ENCODE measurements at regions not wholly inside any gene's neighbourhood (a gene's known extent, or its start where the extent isn't known, plus 50 kb on each side); places are given as distances from the start of the nearest gene placed in this dataset.

GRCh38 chr7:47654672-47655298 lies 72.9 kb upstream of the TNS3 start:
- no peak for TF ChIP-seq EP300 (IDR thresholded peaks at IDR 0.05; ENCODE audit: borderline replicate concordance in 1 of 2, low read depth in 1 of 2, low read length in 1 of 2)
- TF ChIP-seq ZBTB33 (IDR thresholded peaks at IDR 0.05; ENCODE audit: borderline replicate concordance, low read depth) = no peak
- TF ChIP-seq CTCF (IDR thresholded peaks at IDR 0.05) = no peak
- TF ChIP-seq USF2 (IDR thresholded peaks at IDR 0.05; ENCODE audit: borderline replicate concordance, low read depth, low read length) = no peak
- TF ChIP-seq GATA2 (CRISPR knock-in tag; IDR thresholded peaks at IDR 0.05) = no peak

Measured in SK-N-SH (cell line).